Esophagus squamous epithelium (tissue), 5 donors: ENCODE measurements at regions not wholly inside any gene's neighbourhood (a gene's known extent, or its start where the extent isn't known, plus 50 kb on each side); places are given as distances from the start of the nearest gene placed in this dataset.
A peak's percentile ranks its signal among the peaks of the same experiment; 100 is the strongest.
"Not testable (repeated sequence)": the region's sequence is repeated elsewhere in the genome, so short reads cannot be mapped to it uniquely, and the experiment has no call there.

ENCODE experiments used
- DNase-seq: peaks from one replicate; lab custom pipeline; 2025; lab: John Stamatoyannopoulos, UW
- H3K27ac ChIP-seq, 4 donors: fragments of 200-600 bp; sonication (generic); one replicate each; pipeline ENCODE4 v1.5.1; 2016 to 2019; ENCODE audit warnings: mild to moderate bottlenecking in 1 of 4
- H3K27me3 ChIP-seq, 4 donors: fragments of 200-600 bp; sonication (generic); 1 replicate in 3 of 4; 2 replicates in 1 of 4; pipeline versions ENCODE4 v1.5.1 to v1.6.0; 2017 to 2021; ENCODE audit warnings: antibody characterized with exemption in 1 of 4
- H3K36me3 ChIP-seq, 3 donors: fragments of 200-600 bp; sonication (generic); one replicate each; pipeline ENCODE4 v1.5.1; 2016 to 2019
- H3K4me1 ChIP-seq, 3 donors: fragments of 200-600 bp; sonication (generic); one replicate each; pipeline ENCODE4 v1.5.1; 2017 to 2019
- H3K4me3 ChIP-seq, 4 donors: fragments of 200-600 bp; sonication (generic); 1 replicate in 3 of 4; 2 replicates in 1 of 4; pipeline ENCODE4 v1.5.1; 2016 to 2019; ENCODE audit warnings: mild to moderate bottlenecking in 2 of 4, moderate library complexity in 1 of 4
- H3K9me3 ChIP-seq, 3 donors: fragments of 200-600 bp; sonication (generic); one replicate each; pipeline ENCODE4 v1.5.1; 2016 to 2019
- POLR2A ChIP-seq, 4 donors: fragments of 450-650 bp; IDR thresholded peaks; one replicate each; pipeline ENCODE4 v1.6.1; 2017; ENCODE audit warnings: antibody characterized with exemption in 4 of 4, mild to moderate bottlenecking in 4 of 4, moderate library complexity in 3 of 4
- WGBS, 2 donors: methylation state at CpG; one replicate each; pipeline ENCODE4 v1.1.5; 2018; 5-methylcytosine and 5-hydroxymethylcytosine counted together
- intact Hi-C: fragments of 100-400 bp; cut with DNase I; formaldehyde crosslinking; loops from one replicate; pipeline ENCODE4 v1.15.0; 2022
- TF ChIP-seq, protein P1 (sequence below), 6 experiments: fragments of 450-650 bp in 4 of 6; fragments of 200-600 bp in 2 of 6; sonication (generic) in 2 of 6; IDR thresholded peaks; one replicate each; pipeline ENCODE4 v1.5.1; 2016 to 2019; ENCODE audit warnings: antibody characterized with exemption in 6 of 6, mild to moderate bottlenecking in 4 of 6, moderate library complexity in 4 of 6
- donor health status: DM: yes; HTN: yes; CAD: no.

GRCh38 chr12:88816201-88816600, 235.9 kb upstream of the KITLG start:
- peaks cover 0 to 28% (median 4%) of the 10 kb centered on the region in 3 donors for H3K4me1 ChIP-seq
- no peak for DNase-seq
- H3K4me3 ChIP-seq: peak overlapping the region in 1 of 4 donors; percentile 4
- H3K9me3 ChIP-seq: no peaks in the 10 kb centered on the region
- no peak overlapping the region for H3K27ac ChIP-seq
- intact Hi-C loops: no loop called here
- TF ChIP-seq, protein P1, sequence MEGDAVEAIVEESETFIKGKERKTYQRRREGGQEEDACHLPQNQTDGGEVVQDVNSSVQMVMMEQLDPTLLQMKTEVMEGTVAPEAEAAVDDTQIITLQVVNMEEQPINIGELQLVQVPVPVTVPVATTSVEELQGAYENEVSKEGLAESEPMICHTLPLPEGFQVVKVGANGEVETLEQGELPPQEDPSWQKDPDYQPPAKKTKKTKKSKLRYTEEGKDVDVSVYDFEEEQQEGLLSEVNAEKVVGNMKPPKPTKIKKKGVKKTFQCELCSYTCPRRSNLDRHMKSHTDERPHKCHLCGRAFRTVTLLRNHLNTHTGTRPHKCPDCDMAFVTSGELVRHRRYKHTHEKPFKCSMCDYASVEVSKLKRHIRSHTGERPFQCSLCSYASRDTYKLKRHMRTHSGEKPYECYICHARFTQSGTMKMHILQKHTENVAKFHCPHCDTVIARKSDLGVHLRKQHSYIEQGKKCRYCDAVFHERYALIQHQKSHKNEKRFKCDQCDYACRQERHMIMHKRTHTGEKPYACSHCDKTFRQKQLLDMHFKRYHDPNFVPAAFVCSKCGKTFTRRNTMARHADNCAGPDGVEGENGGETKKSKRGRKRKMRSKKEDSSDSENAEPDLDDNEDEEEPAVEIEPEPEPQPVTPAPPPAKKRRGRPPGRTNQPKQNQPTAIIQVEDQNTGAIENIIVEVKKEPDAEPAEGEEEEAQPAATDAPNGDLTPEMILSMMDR (IDR thresholded peaks at IDR 0.05): no peak
- no peak for TF ChIP-seq POLR2A (IDR thresholded peaks at IDR 0.05)
- no peaks in the 10 kb centered on the region for H3K27me3 ChIP-seq
- no peaks in the 10 kb centered on the region for H3K36me3 ChIP-seq

- TF ChIP-seq, protein P1 (IDR thresholded peaks at IDR 0.05): no peak
- TF ChIP-seq POLR2A (IDR thresholded peaks at IDR 0.05): no peak
Measured at GRCh38 chr12:88814779-88815178, 234.5 kb upstream of the KITLG start.

GRCh38 chr12:88812610-88813009, 232.3 kb upstream of the KITLG start:
- Histone ChIP-seq H3K36me3 (no peaks in the 10 kb centered on the region), H3K27me3 (no peaks in the 10 kb centered on the region), H3K4me1 (peaks cover 0 to 25% (median 4%) of the 10 kb centered on the region in 3 donors), H3K27ac (no peak overlapping the region), H3K4me3 (no peak overlapping the region), H3K9me3 (no peaks in the 10 kb centered on the region)
- intact Hi-C loops: no loop called here
- TF ChIP-seq POLR2A (IDR thresholded peaks at IDR 0.05): no peak
- TF ChIP-seq, protein P1 (IDR thresholded peaks at IDR 0.05): no peak
- no peak for DNase-seq
- WGBS, 2 donors: 93 to 96% methylated on average over 1 of the region's 1 CpG

More at GRCh38 chr12:88814779-88815178, 234.5 kb upstream of the KITLG start:
- 61 to 72% methylated on average over 5 of the region's 5 CpGs for WGBS, 2 donors
- intact Hi-C loops: no loop called here
- Histone ChIP-seq H3K36me3 (no peaks in the 10 kb centered on the region), H3K27me3 (no peaks in the 10 kb centered on the region), H3K27ac (no peak overlapping the region), H3K4me1 (peaks cover 0 to 28% (median 4%) of the 10 kb centered on the region in 3 donors), H3K9me3 (no peaks in the 10 kb centered on the region), H3K4me3 (no peak overlapping the region)
- DNase-seq: no peak

DNA sequence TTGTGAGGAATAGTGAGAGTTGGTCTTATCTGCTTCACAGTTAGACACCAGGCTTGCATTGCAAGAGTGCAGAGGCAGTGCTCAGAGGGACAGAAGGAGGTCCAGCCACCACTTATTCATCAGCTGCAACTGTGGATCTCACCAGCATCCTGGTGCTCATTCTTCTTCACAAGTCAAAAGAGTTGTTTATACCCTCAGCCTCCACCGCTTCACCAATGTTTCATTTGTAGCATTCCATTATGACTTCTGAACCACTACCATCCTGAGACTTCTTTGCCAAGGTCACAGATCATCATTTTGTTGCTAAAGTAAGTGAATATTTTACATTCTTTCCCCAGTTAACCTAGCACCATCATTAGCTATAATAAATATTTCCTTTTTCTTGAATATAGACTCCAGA, 230.5 kb upstream of the KITLG start:
- no peaks in the 10 kb centered on the region for H3K9me3 ChIP-seq
- H3K4me3 ChIP-seq: no peak overlapping the region
- no peak overlapping the region for H3K27ac ChIP-seq
- TF ChIP-seq, protein P1 (IDR thresholded peaks at IDR 0.05): no peak
- TF ChIP-seq POLR2A (IDR thresholded peaks at IDR 0.05): no peak
- DNase-seq: no peak
- WGBS, 2 donors: 81 to 100% methylated on average over 1 of the region's 1 CpG
- intact Hi-C loops: no loop called here
- no peaks in the 10 kb centered on the region for H3K36me3 ChIP-seq
- no peaks in the 10 kb centered on the region for H3K27me3 ChIP-seq
- peaks cover 0 to 11% (median under 1%) of the 10 kb centered on the region in 3 donors for H3K4me1 ChIP-seq

DNA sequence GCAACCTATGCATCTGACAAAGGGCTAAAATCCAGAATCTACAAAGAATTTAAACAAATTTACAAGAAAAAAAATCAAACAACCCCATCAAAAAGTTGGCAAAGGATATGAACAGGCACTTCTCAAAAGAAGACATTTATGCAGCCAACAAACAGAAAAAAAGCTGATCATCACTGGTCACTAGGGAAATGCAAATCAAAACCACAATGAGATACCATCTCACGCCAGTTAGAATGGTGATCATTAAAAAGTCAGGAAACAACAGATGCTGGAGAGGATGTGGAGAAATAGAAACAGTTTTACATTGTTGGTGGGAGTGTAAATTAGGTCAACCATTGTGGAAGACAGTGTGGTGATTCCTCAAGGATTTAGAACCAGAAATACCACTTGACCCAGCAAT, 229.6 kb upstream of the KITLG start:
- H3K4me3 ChIP-seq, intact Hi-C loops, H3K36me3 ChIP-seq, H3K27ac ChIP-seq, H3K9me3 ChIP-seq, DNase-seq, H3K4me1 ChIP-seq, H3K27me3 ChIP-seq: not testable (repeated sequence)
- 41 to 74% methylated on average over 1 of the region's 1 CpG for WGBS, 2 donors

- H3K9me3 ChIP-seq: no peaks in the 10 kb centered on the region
- TF ChIP-seq POLR2A (IDR thresholded peaks at IDR 0.05): no peak
- TF ChIP-seq, protein P1 (IDR thresholded peaks at IDR 0.05): no peak
- DNase-seq: no peak
- H3K4me3 ChIP-seq: no peak overlapping the region
- H3K4me1 ChIP-seq: no peaks in the 10 kb centered on the region
- intact Hi-C loops: no loop called here
- WGBS, 2 donors: 12 to 25% methylated on average over 1 of the region's 1 CpG
- H3K27me3 ChIP-seq: no peaks in the 10 kb centered on the region
- no peaks in the 10 kb centered on the region for H3K36me3 ChIP-seq
- H3K27ac ChIP-seq: peak overlapping the region in 2 of 4 donors; percentile 3 to 13
Measured at GRCh38 chr12:88805692-88806091, 225.4 kb upstream of the KITLG start.
